H1 (cell line): ENCODE measurements at regions not wholly inside any gene's neighbourhood (a gene's known extent, or its start where the extent isn't known, plus 50 kb on each side); places are given as distances from the start of the nearest gene placed in this dataset.

Source experiments
- CBX5 ChIP-seq: fragments of 300-800, 300-1000 bp; sonication (generic); IDR thresholded peaks from 2 replicates; pipeline ENCODE4 v1.7.1; 2016; ENCODE audit warnings: antibody characterized with exemption, low read length, low read depth
- TF ChIP-seq, protein P1 (sequence below): fragments of 300-600 bp; sonication (generic); IDR thresholded peaks from 2 replicates; pipeline ENCODE4 v1.7.1; 2012; ENCODE audit warnings: low read length, moderate library complexity, mild to moderate bottlenecking, inconsistent platforms; ENCODE audit not compliant: insufficient replicate concordance

DNA sequence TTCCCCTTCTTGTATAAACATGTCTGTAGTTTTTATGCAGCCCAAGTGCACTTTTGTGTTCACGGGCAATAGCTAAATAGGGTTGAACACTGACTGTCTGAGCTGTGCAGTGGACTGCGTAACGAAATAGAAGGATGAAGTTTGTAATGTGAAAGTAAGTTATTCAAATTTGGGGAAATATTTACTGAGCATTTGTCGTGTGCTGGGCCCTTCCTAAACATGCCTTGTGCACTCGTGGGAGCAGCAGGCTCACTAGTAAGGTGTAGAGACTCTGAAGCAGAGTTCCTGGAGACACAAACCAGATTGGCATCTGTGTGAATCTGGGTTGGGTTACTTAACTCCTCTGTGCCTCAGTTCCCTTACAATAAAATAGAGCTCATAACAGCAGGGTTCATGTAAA is 51.7 kb upstream of the C1QTNF7 start (continued):
- TF ChIP-seq, protein P1, sequence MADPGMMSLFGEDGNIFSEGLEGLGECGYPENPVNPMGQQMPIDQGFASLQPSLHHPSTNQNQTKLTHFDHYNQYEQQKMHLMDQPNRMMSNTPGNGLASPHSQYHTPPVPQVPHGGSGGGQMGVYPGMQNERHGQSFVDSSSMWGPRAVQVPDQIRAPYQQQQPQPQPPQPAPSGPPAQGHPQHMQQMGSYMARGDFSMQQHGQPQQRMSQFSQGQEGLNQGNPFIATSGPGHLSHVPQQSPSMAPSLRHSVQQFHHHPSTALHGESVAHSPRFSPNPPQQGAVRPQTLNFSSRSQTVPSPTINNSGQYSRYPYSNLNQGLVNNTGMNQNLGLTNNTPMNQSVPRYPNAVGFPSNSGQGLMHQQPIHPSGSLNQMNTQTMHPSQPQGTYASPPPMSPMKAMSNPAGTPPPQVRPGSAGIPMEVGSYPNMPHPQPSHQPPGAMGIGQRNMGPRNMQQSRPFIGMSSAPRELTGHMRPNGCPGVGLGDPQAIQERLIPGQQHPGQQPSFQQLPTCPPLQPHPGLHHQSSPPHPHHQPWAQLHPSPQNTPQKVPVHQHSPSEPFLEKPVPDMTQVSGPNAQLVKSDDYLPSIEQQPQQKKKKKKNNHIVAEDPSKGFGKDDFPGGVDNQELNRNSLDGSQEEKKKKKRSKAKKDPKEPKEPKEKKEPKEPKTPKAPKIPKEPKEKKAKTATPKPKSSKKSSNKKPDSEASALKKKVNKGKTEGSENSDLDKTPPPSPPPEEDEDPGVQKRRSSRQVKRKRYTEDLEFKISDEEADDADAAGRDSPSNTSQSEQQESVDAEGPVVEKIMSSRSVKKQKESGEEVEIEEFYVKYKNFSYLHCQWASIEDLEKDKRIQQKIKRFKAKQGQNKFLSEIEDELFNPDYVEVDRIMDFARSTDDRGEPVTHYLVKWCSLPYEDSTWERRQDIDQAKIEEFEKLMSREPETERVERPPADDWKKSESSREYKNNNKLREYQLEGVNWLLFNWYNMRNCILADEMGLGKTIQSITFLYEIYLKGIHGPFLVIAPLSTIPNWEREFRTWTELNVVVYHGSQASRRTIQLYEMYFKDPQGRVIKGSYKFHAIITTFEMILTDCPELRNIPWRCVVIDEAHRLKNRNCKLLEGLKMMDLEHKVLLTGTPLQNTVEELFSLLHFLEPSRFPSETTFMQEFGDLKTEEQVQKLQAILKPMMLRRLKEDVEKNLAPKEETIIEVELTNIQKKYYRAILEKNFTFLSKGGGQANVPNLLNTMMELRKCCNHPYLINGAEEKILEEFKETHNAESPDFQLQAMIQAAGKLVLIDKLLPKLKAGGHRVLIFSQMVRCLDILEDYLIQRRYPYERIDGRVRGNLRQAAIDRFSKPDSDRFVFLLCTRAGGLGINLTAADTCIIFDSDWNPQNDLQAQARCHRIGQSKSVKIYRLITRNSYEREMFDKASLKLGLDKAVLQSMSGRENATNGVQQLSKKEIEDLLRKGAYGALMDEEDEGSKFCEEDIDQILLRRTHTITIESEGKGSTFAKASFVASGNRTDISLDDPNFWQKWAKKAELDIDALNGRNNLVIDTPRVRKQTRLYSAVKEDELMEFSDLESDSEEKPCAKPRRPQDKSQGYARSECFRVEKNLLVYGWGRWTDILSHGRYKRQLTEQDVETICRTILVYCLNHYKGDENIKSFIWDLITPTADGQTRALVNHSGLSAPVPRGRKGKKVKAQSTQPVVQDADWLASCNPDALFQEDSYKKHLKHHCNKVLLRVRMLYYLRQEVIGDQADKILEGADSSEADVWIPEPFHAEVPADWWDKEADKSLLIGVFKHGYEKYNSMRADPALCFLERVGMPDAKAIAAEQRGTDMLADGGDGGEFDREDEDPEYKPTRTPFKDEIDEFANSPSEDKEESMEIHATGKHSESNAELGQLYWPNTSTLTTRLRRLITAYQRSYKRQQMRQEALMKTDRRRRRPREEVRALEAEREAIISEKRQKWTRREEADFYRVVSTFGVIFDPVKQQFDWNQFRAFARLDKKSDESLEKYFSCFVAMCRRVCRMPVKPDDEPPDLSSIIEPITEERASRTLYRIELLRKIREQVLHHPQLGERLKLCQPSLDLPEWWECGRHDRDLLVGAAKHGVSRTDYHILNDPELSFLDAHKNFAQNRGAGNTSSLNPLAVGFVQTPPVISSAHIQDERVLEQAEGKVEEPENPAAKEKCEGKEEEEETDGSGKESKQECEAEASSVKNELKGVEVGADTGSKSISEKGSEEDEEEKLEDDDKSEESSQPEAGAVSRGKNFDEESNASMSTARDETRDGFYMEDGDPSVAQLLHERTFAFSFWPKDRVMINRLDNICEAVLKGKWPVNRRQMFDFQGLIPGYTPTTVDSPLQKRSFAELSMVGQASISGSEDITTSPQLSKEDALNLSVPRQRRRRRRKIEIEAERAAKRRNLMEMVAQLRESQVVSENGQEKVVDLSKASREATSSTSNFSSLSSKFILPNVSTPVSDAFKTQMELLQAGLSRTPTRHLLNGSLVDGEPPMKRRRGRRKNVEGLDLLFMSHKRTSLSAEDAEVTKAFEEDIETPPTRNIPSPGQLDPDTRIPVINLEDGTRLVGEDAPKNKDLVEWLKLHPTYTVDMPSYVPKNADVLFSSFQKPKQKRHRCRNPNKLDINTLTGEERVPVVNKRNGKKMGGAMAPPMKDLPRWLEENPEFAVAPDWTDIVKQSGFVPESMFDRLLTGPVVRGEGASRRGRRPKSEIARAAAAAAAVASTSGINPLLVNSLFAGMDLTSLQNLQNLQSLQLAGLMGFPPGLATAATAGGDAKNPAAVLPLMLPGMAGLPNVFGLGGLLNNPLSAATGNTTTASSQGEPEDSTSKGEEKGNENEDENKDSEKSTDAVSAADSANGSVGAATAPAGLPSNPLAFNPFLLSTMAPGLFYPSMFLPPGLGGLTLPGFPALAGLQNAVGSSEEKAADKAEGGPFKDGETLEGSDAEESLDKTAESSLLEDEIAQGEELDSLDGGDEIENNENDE: no peak
- TF ChIP-seq CBX5: no peak
